ENCODE measurements at regions not wholly inside any gene's neighbourhood (a gene's known extent, or its start where the extent isn't known, plus 50 kb on each side); places are given as distances from the start of the nearest gene placed in this dataset.

- TF ChIP-seq CTCF (IDR thresholded peaks at IDR 0.05), result no peak
- intact Hi-C loops (cut with DNase I), result no loop called here
- Histone ChIP-seq H3K4me1 (no peaks in the 10 kb centered on the region), H3K36me3 (no peaks in the 10 kb centered on the region), H3K9me3 (no peaks in the 10 kb centered on the region), H3K27me3 (no peaks in the 10 kb centered on the region), H3K4me3 (no peak overlapping the region), H3K27ac (no peak overlapping the region)
- no peak for DNase-seq (ENCODE audit: low spot score in 2 of 2)
Observed at GRCh38 chr2:181371195-181371594, 86.0 kb upstream of the ITGA4 start.

- no peaks in the 10 kb centered on the region for H3K4me1 ChIP-seq
- no peak overlapping the region for H3K4me3 ChIP-seq
- H3K27me3 ChIP-seq, result no peaks in the 10 kb centered on the region
- intact Hi-C loops (cut with DNase I), result no loop called here
- no peaks in the 10 kb centered on the region for H3K9me3 ChIP-seq
- TF ChIP-seq CTCF (IDR thresholded peaks at IDR 0.05), result no peak
- no peaks in the 10 kb centered on the region for H3K36me3 ChIP-seq
- H3K27ac ChIP-seq, result no peak overlapping the region
- no peak for DNase-seq (ENCODE audit: low spot score in 2 of 2)
Observed at GRCh38 chr2:181371782-181372645, 85.2 kb upstream of the ITGA4 start.

- intact Hi-C loops (cut with DNase I), result no loop called here
- Histone ChIP-seq H3K9me3 (no peaks in the 10 kb centered on the region), H3K4me1 (no peaks in the 10 kb centered on the region), H3K4me3 (no peak overlapping the region), H3K27me3 (no peaks in the 10 kb centered on the region), H3K36me3 (no peaks in the 10 kb centered on the region), H3K27ac (no peak overlapping the region)
- no peak for DNase-seq (ENCODE audit: low spot score in 2 of 2)
- no peak for TF ChIP-seq CTCF (IDR thresholded peaks at IDR 0.05)
Observed at GRCh38 chr2:181372646-181373040, 84.5 kb upstream of the ITGA4 start.

GRCh38 chr2:181374781-181375675 is 82.2 kb upstream of the ITGA4 start:
- Histone ChIP-seq H3K36me3 (no peaks in the 10 kb centered on the region), H3K4me3 (no peak overlapping the region), H3K4me1 (no peaks in the 10 kb centered on the region), H3K27me3 (no peaks in the 10 kb centered on the region), H3K27ac (no peak overlapping the region), H3K9me3 (no peaks in the 10 kb centered on the region)
- intact Hi-C loops (cut with DNase I), result no loop called here
- DNase-seq (ENCODE audit: low spot score in 2 of 2), result no peak
- no peak for TF ChIP-seq CTCF (IDR thresholded peaks at IDR 0.05)

GRCh38 chr2:181376442-181376841 is 80.7 kb upstream of the ITGA4 start:
- no peak for DNase-seq (ENCODE audit: low spot score in 2 of 2)
- H3K27me3 ChIP-seq, result no peaks in the 10 kb centered on the region
- TF ChIP-seq CTCF (IDR thresholded peaks at IDR 0.05), result no peak
- H3K4me1 ChIP-seq, result no peaks in the 10 kb centered on the region
- H3K9me3 ChIP-seq, result no peaks in the 10 kb centered on the region
- intact Hi-C loops (cut with DNase I), result no loop called here
- H3K4me3 ChIP-seq, result no peak overlapping the region
- no peaks in the 10 kb centered on the region for H3K36me3 ChIP-seq
- H3K27ac ChIP-seq, result no peak overlapping the region

Measured in ascending aorta (tissue), 2 donors.